ENCODE measurements at regions not wholly inside any gene's neighbourhood (a gene's known extent, or its start where the extent isn't known, plus 50 kb on each side); places are given as distances from the start of the nearest gene placed in this dataset.

GRCh38 chr4:138097912-138098600 is 144.1 kb downstream of the SLC7A11 start:
- Histone ChIP-seq H3K4me1 (ENCODE audit: control insufficient read depth, insufficient read depth, low read length) (peaks cover 11% of the 10 kb centered on the region), H3K27ac (ENCODE audit: low read depth, low read length) (no peak overlapping the region), H3K4me3 (ENCODE audit: low read depth, low read length) (no peak overlapping the region), H3K9ac (ENCODE audit: low read depth, low read length) (no peak overlapping the region), H3K27me3 (ENCODE audit: control insufficient read depth, insufficient read depth, low read length) (no peaks in the 10 kb centered on the region), H3K36me3 (ENCODE audit: control insufficient read depth, insufficient read depth, low read length) (no peaks in the 10 kb centered on the region), H3K9me3 (ENCODE audit: control insufficient read depth, insufficient read depth, low read length) (no peaks in the 10 kb centered on the region)

- no peaks in the 10 kb centered on the region for H3K36me3 ChIP-seq (ENCODE audit: control insufficient read depth, insufficient read depth, low read length)
- peaks cover 6% of the 10 kb centered on the region for H3K4me1 ChIP-seq (ENCODE audit: control insufficient read depth, insufficient read depth, low read length)
- no peak overlapping the region for H3K9ac ChIP-seq (ENCODE audit: low read depth, low read length)
- H3K9me3 ChIP-seq (ENCODE audit: control insufficient read depth, insufficient read depth, low read length), result no peaks in the 10 kb centered on the region
- H3K27ac ChIP-seq (ENCODE audit: low read depth, low read length), result no peak overlapping the region
- H3K4me3 ChIP-seq (ENCODE audit: low read depth, low read length), result no peak overlapping the region
- no peaks in the 10 kb centered on the region for H3K27me3 ChIP-seq (ENCODE audit: control insufficient read depth, insufficient read depth, low read length)
Observed at GRCh38 chr4:138096384-138097062, 145.6 kb downstream of the SLC7A11 start.

- Histone ChIP-seq H3K36me3 (ENCODE audit: control insufficient read depth, insufficient read depth, low read length) (no peaks in the 10 kb centered on the region), H3K27ac (ENCODE audit: low read depth, low read length) (no peak overlapping the region), H3K4me1 (ENCODE audit: control insufficient read depth, insufficient read depth, low read length) (peaks cover 2% of the 10 kb centered on the region; the same call in 1 of the 2 replicates), H3K9ac (ENCODE audit: low read depth, low read length) (no peak overlapping the region), H3K4me3 (ENCODE audit: low read depth, low read length) (no peak overlapping the region), H3K9me3 (ENCODE audit: control insufficient read depth, insufficient read depth, low read length) (no peaks in the 10 kb centered on the region), H3K27me3 (ENCODE audit: control insufficient read depth, insufficient read depth, low read length) (no peaks in the 10 kb centered on the region)
Observed at GRCh38 chr4:138095378-138095777, 146.8 kb downstream of the SLC7A11 start.

DNA sequence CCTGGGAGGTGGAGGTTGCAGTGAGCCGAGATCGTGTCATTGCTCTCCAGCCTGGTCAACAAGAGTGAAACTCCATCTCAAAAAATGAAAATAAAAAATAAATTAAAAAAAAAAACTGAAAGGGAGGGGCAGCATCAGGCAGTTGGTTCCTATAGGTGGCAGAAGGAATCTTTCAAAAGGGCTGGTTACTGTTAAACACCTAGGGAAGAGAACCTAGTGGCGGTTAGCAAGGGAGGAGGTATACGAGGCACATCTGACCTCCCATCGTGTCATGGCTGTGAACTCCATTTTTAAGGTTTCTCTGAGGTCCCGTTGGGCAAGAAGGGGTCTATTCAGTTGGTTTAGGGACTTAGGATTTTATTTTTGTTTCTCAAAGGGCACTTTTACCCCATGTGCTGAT is 150.1 kb downstream of the SLC7A11 start:
- Histone ChIP-seq H3K27me3 (ENCODE audit: control insufficient read depth, insufficient read depth, low read length) (no peaks in the 10 kb centered on the region), H3K4me1 (ENCODE audit: control insufficient read depth, insufficient read depth, low read length) (peaks cover 2% of the 10 kb centered on the region; the same call in 1 of the 2 replicates), H3K9me3 (ENCODE audit: control insufficient read depth, insufficient read depth, low read length) (no peaks in the 10 kb centered on the region), H3K4me3 (ENCODE audit: low read depth, low read length) (no peak overlapping the region), H3K36me3 (ENCODE audit: control insufficient read depth, insufficient read depth, low read length) (no peaks in the 10 kb centered on the region), H3K9ac (ENCODE audit: low read depth, low read length) (no peak overlapping the region), H3K27ac (ENCODE audit: low read depth, low read length) (no peak overlapping the region)

DNA sequence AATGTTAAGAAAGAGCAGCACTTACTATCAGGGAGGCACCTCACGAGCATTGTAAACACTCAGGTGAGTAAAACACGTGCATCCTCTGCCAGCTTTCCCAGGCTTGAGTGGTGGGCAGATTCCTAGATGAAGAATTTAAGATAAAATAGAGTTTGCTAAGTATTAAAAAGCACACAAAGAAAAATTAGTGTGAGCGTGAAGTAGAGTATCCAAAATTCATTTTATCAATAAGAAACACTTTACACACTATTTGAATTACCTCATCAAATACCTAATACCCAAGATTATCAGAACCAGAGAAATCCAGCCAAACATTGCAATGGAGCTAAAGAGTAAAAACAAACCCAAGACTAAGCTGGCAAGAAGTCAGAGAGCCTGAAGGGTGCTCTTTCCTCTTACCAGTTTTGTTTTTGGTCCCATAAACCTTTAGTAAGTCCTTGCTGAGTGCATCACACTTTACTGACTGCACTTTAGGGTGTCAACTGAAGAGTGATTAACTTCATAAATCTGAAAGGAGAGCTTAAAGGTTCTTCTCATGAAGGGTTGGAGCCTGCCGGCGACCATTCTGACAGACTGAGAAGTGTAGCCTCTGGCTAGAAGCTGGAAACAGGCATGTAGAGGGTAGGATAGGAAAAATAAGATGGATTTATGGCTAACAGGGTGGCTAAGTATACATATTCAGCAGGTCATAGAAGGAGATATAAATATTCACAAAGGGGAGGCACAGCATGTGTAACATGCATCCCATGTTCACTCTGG is 151.1 kb downstream of the SLC7A11 start:
- H3K27ac ChIP-seq (ENCODE audit: low read depth, low read length), result no peak overlapping the region
- no peaks in the 10 kb centered on the region for H3K27me3 ChIP-seq (ENCODE audit: control insufficient read depth, insufficient read depth, low read length)
- H3K9ac ChIP-seq (ENCODE audit: low read depth, low read length), result no peak overlapping the region
- no peaks in the 10 kb centered on the region for H3K36me3 ChIP-seq (ENCODE audit: control insufficient read depth, insufficient read depth, low read length)
- H3K4me1 ChIP-seq (ENCODE audit: control insufficient read depth, insufficient read depth, low read length), result peaks cover 2% of the 10 kb centered on the region; the same call in 1 of the 2 replicates
- no peak overlapping the region for H3K4me3 ChIP-seq (ENCODE audit: low read depth, low read length)
- no peaks in the 10 kb centered on the region for H3K9me3 ChIP-seq (ENCODE audit: control insufficient read depth, insufficient read depth, low read length)

DNA sequence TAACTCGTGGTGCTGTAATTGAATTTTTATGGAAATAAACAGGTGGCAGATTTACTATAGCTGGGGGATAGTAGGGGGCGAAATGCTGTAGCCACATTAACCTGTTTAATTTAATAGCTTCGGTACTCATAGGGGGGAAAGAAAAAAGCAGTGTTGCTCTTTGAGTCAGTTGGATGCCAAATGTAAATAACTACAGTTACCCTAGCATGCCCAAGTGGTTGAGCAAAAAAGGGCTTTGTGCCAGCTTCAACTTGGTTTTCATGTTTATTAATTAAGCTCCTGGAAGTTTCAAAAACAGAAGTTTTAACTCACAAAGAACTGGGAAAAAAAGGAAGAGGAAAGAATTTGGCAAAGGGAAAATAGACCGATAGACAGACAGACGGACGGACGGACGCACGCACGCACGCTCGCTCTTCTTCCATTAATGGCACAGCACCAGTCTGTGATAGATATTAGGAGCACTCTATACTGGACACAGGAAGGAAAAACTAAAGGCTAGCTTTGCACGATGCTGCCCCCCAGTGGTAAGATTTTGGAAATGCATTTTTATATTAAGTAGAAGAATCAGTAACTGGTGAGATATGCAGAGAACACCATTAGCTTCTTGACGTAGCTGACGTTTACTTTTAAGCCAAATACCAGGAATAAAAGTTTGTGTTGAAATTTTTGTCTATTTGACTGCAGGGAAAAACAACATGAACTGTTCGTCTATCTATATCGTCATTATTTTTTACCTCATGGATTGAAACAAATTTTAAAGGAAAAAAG is 151.8 kb downstream of the SLC7A11 start:
- Histone ChIP-seq H3K4me3 (ENCODE audit: low read depth, low read length) (no peak overlapping the region), H3K36me3 (ENCODE audit: control insufficient read depth, insufficient read depth, low read length) (no peaks in the 10 kb centered on the region), H3K9me3 (ENCODE audit: control insufficient read depth, insufficient read depth, low read length) (no peaks in the 10 kb centered on the region), H3K9ac (ENCODE audit: low read depth, low read length) (no peak overlapping the region), H3K27me3 (ENCODE audit: control insufficient read depth, insufficient read depth, low read length) (no peaks in the 10 kb centered on the region), H3K4me1 (ENCODE audit: control insufficient read depth, insufficient read depth, low read length) (peaks cover 2% of the 10 kb centered on the region; the same call in 1 of the 2 replicates), H3K27ac (ENCODE audit: low read depth, low read length) (no peak overlapping the region)

DNA sequence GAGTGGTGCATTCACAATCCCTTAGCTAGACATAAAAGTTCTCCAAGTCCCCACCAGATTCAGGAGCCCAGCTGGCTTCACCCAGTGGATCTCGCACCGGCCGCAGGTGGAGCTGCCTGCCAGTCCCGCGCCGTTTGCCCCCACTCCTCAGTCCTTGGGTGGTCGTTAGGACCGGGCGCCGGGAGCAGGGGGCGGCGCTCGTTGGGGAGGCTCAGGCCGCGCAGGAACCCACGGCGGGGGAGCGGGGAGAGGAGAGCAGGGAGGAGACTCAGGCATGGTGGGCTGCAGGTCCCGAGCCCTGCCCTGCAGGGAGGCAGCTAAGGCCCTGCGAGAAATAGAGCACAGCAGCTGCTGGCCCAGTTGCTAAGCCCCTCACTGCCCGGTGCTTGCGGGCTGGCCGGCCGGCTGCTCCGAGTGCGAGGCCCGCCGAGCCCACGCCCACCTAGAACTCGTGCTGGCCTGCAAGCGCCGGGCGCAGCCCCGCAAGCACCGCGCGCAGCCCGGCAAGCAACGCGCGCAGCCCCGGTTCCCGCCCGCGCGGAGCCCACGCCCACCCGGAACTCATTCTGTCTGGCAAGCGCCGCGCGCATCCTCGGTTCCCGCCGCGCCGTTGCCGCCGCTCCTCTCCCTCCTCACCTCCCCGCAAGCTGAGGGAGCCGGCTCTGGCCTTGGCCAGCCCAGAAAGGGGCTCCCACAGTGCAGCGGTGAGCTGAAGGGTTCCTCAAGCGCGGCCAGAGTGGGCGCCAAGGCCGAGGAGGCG is 153.5 kb downstream of the SLC7A11 start:
- H3K27me3 ChIP-seq (ENCODE audit: control insufficient read depth, insufficient read depth, low read length), result no peaks in the 10 kb centered on the region
- no peak overlapping the region for H3K27ac ChIP-seq (ENCODE audit: low read depth, low read length)
- H3K36me3 ChIP-seq (ENCODE audit: control insufficient read depth, insufficient read depth, low read length), result no peaks in the 10 kb centered on the region
- no peak overlapping the region for H3K4me3 ChIP-seq (ENCODE audit: low read depth, low read length)
- no peak overlapping the region for H3K9ac ChIP-seq (ENCODE audit: low read depth, low read length)
- H3K4me1 ChIP-seq (ENCODE audit: control insufficient read depth, insufficient read depth, low read length), result peaks cover 2% of the 10 kb centered on the region; the same call in 1 of the 2 replicates
- H3K9me3 ChIP-seq (ENCODE audit: control insufficient read depth, insufficient read depth, low read length), result no peaks in the 10 kb centered on the region

- Histone ChIP-seq H3K9me3 (ENCODE audit: control insufficient read depth, insufficient read depth, low read length) (no peaks in the 10 kb centered on the region), H3K9ac (ENCODE audit: low read depth, low read length) (no peak overlapping the region), H3K27ac (ENCODE audit: low read depth, low read length) (no peak overlapping the region), H3K36me3 (ENCODE audit: control insufficient read depth, insufficient read depth, low read length) (no peaks in the 10 kb centered on the region), H3K4me1 (ENCODE audit: control insufficient read depth, insufficient read depth, low read length) (peaks cover 2% of the 10 kb centered on the region; the same call in 1 of the 2 replicates), H3K4me3 (ENCODE audit: low read depth, low read length) (no peak overlapping the region), H3K27me3 (ENCODE audit: control insufficient read depth, insufficient read depth, low read length) (no peaks in the 10 kb centered on the region)
Observed at GRCh38 chr4:138087066-138087719, 155.0 kb downstream of the SLC7A11 start.

GRCh38 chr4:138086611-138087041 is 155.5 kb downstream of the SLC7A11 start:
- Histone ChIP-seq H3K27me3 (ENCODE audit: control insufficient read depth, insufficient read depth, low read length) (no peaks in the 10 kb centered on the region), H3K9ac (ENCODE audit: low read depth, low read length) (no peak overlapping the region), H3K27ac (ENCODE audit: low read depth, low read length) (no peak overlapping the region), H3K9me3 (ENCODE audit: control insufficient read depth, insufficient read depth, low read length) (no peaks in the 10 kb centered on the region), H3K4me1 (ENCODE audit: control insufficient read depth, insufficient read depth, low read length) (peaks cover 2% of the 10 kb centered on the region; the same call in 1 of the 2 replicates), H3K4me3 (ENCODE audit: low read depth, low read length) (no peak overlapping the region), H3K36me3 (ENCODE audit: control insufficient read depth, insufficient read depth, low read length) (no peaks in the 10 kb centered on the region)
